Natural killer cell (primary cell): ENCODE measurements at regions not wholly inside any gene's neighbourhood (a gene's known extent, or its start where the extent isn't known, plus 50 kb on each side); places are given as distances from the start of the nearest gene placed in this dataset.

Experiments
- ATAC-seq, 3 donors: fragments of 150-1000 bp in 2 of 3; fragments of 200-7000 bp in 1 of 3; cut with Tn5 transposase; 1 replicate in 1 of 3; 2 replicates in 2 of 3; pipeline ENCODE4 v1.10.0; 2021; ENCODE audit warnings: mild to moderate bottlenecking in 2 of 3, moderate library complexity in 2 of 3
- DNase-seq, 2 donors: peaks; one replicate each; pipeline versions ENCODE4 v3.0.0 to v3.0.0-alpha.2; 2013 to 2021; ENCODE audit warnings: mixed read lengths in 1 of 2
- H3K27ac ChIP-seq: one replicate; pipeline ENCODE4 v1.5.1; 2013; ENCODE audit warnings: mild to moderate bottlenecking, low read length
- H3K27me3 ChIP-seq: one replicate; pipeline ENCODE4 v1.6.1; 2013; ENCODE audit warnings: low read length; ENCODE audit not compliant: control insufficient read depth, insufficient read depth
- H3K36me3 ChIP-seq: one replicate; pipeline ENCODE4 v1.6.1; 2013; ENCODE audit warnings: low read length; ENCODE audit not compliant: control insufficient read depth, insufficient read depth
- H3K4me1 ChIP-seq: one replicate; pipeline ENCODE4 v1.6.1; 2013; ENCODE audit warnings: low read length; ENCODE audit not compliant: control insufficient read depth, insufficient read depth
- H3K4me3 ChIP-seq: one replicate; pipeline ENCODE4 v1.5.1; 2013; ENCODE audit warnings: low read length
- H3K9me3 ChIP-seq: one replicate; pipeline ENCODE4 v1.6.1; 2013; ENCODE audit warnings: low read length; ENCODE audit not compliant: control insufficient read depth, insufficient read depth
- H3K27ac Mint-ChIP-seq, 2 donors: one replicate each; pipeline ENCODE4 v1.8.0; 2022; ENCODE audit warnings: mild to moderate bottlenecking in 2 of 2, mixed read lengths in 2 of 2, moderate library complexity in 1 of 2
- H3K27me3 Mint-ChIP-seq, 2 donors: one replicate each; pipeline ENCODE4 v1.8.0; 2022; ENCODE audit warnings: low read depth in 2 of 2, mixed read lengths in 2 of 2
- H3K36me3 Mint-ChIP-seq: one replicate; pipeline ENCODE4 v1.8.0; 2022; ENCODE audit warnings: mixed read lengths
- H3K4me1 Mint-ChIP-seq, 2 donors: one replicate each; pipeline ENCODE4 v1.8.0; 2022; ENCODE audit warnings: mixed read lengths in 2 of 2
- H3K4me3 Mint-ChIP-seq: one replicate; pipeline ENCODE4 v1.8.0; 2022; ENCODE audit warnings: mild to moderate bottlenecking, moderate library complexity, mixed read lengths
- H3K9me3 Mint-ChIP-seq, 2 donors: one replicate each; pipeline ENCODE4 v1.8.0; 2022; ENCODE audit warnings: mixed read lengths in 2 of 2
- whole genome bisulfite sequencing: methylation state at CpG from one replicate; pipeline ENCODE4 v1.1.7; 2013; ENCODE audit warnings: missing lambda C conversion rate; ENCODE audit not compliant: insufficient coverage; 5-methylcytosine and 5-hydroxymethylcytosine counted together
- intact Hi-C: fragments of 100-400 bp; cut with micrococcal nuclease; formaldehyde crosslinking; loops from one replicate; pipeline ENCODE4 v1.14.2; 2022
- TF ChIP-seq, protein P1 (sequence below): fragments of 200-600 bp; IDR thresholded peaks from one replicate; pipeline ENCODE4 v1.8.0; 2022; ENCODE audit warnings: antibody characterized with exemption

DNA sequence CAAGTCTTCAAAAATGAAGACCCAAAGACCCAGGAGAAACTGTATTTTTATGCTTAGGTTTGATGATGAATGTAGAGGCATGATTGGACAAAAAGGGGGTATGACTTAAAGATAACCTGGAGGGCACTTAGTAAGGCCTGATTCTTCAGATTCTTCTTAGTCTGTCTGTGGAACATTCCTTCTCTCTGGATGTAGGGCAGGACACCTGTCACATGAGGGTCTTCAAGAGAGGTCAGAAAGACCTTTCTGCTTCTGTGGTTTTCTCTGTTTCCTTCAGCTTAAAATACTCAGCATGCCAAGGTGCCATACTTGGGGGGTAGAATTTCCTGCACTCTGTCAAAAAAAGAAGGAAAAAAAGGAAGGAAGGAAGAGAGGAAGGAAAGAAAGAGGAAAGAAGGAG, 78.1 kb downstream of the BLID start:
- no peak for ATAC-seq
- no peaks in the 10 kb centered on the region for H3K27me3 ChIP-seq
- H3K36me3 Mint-ChIP-seq = no peaks in the 10 kb centered on the region

DNA sequence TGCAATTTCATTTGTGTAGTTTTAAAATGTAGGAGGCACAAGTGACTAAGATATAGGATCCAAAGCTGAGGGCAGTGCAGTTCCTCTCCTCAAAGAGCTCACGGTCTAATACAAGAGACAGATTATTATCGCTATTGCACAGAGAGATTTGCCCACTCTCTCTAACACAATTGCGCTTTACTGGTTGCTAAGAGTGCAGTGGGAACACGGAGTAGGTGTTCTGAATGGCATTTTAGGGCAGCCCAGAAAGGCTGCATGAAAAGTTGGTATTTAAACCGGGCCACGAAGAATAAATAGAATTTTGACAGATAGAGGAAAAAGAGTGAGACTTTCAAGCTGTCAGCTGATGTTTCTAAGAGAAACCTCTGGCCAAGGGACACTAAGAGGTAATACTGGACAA, 79.5 kb downstream of the BLID start:
- Mint-ChIP-seq H3K4me3 (no peak overlapping the region), H3K4me1 (no peaks in the 10 kb centered on the region), H3K27me3 (peaks cover 8 to 12% of the 10 kb centered on the region in 2 donors), H3K9me3 (no peaks in the 10 kb centered on the region), H3K27ac (no peak overlapping the region), H3K36me3 (no peaks in the 10 kb centered on the region)
- H3K36me3 ChIP-seq = no peaks in the 10 kb centered on the region
- H3K4me1 ChIP-seq = no peaks in the 10 kb centered on the region
- intact Hi-C loops = no loop called here
- TF ChIP-seq, protein P1, sequence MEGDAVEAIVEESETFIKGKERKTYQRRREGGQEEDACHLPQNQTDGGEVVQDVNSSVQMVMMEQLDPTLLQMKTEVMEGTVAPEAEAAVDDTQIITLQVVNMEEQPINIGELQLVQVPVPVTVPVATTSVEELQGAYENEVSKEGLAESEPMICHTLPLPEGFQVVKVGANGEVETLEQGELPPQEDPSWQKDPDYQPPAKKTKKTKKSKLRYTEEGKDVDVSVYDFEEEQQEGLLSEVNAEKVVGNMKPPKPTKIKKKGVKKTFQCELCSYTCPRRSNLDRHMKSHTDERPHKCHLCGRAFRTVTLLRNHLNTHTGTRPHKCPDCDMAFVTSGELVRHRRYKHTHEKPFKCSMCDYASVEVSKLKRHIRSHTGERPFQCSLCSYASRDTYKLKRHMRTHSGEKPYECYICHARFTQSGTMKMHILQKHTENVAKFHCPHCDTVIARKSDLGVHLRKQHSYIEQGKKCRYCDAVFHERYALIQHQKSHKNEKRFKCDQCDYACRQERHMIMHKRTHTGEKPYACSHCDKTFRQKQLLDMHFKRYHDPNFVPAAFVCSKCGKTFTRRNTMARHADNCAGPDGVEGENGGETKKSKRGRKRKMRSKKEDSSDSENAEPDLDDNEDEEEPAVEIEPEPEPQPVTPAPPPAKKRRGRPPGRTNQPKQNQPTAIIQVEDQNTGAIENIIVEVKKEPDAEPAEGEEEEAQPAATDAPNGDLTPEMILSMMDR = no peak
- no peak for ATAC-seq
- H3K27ac ChIP-seq = no peak overlapping the region
- no peaks in the 10 kb centered on the region for H3K9me3 ChIP-seq
- H3K4me3 ChIP-seq = no peak overlapping the region
- 88% methylated on average over 6 of the region's 6 CpGs for whole genome bisulfite sequencing
- no peaks in the 10 kb centered on the region for H3K27me3 ChIP-seq
- DNase-seq = no peak

More for the DNA sequence above, 78.1 kb downstream of the BLID start:
- Mint-ChIP-seq H3K4me3 (no peak overlapping the region), H3K9me3 (no peaks in the 10 kb centered on the region), H3K27ac (no peak overlapping the region), H3K4me1 (no peaks in the 10 kb centered on the region), H3K27me3 (peaks cover 14 to 16% of the 10 kb centered on the region in 2 donors)
- no peaks in the 10 kb centered on the region for H3K9me3 ChIP-seq
- no peak overlapping the region for H3K27ac ChIP-seq
- no peaks in the 10 kb centered on the region for H3K4me1 ChIP-seq
- no peak overlapping the region for H3K4me3 ChIP-seq
- H3K36me3 ChIP-seq = no peaks in the 10 kb centered on the region
- TF ChIP-seq, protein P1 = no peak
- intact Hi-C loops = no loop called here
- DNase-seq = no peak

DNA sequence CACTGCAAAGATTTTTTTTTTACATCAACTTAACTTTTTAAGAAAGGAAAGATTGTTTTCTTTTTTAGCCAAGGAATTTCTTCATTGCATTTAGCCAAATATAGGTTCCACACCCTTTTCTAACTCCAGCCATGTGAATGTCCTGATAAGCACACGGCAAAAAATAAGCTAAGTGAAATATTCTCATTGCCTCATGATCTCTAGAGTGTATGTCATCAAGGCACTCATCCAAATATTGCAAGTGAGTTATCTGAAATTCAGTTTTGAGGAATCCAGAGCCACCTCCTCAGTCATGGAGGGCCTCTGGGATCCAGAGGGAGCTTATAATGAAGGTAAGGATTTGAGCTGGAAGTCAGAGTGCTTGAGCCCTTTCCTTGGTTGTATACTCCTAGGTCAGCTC, 80.0 kb downstream of the BLID start:
- no peaks in the 10 kb centered on the region for H3K4me1 ChIP-seq
- intact Hi-C loops = no loop called here
- no peaks in the 10 kb centered on the region for H3K36me3 Mint-ChIP-seq
- TF ChIP-seq, protein P1 = no peak
- no peaks in the 10 kb centered on the region for H3K27me3 ChIP-seq
- H3K4me1 Mint-ChIP-seq = no peaks in the 10 kb centered on the region
- peaks cover 7 to 16% of the 10 kb centered on the region in 2 donors for H3K27me3 Mint-ChIP-seq
- DNase-seq (no peak), ATAC-seq (no peak)
- H3K27ac Mint-ChIP-seq = no peak overlapping the region
- no peak overlapping the region for H3K4me3 Mint-ChIP-seq
- no peaks in the 10 kb centered on the region for H3K36me3 ChIP-seq
- no peaks in the 10 kb centered on the region for H3K9me3 Mint-ChIP-seq
- H3K9me3 ChIP-seq = no peaks in the 10 kb centered on the region
- 100% methylated on average over 1 of the region's 1 CpG for WGBS
- no peak overlapping the region for H3K4me3 ChIP-seq
- H3K27ac ChIP-seq = no peak overlapping the region

DNA sequence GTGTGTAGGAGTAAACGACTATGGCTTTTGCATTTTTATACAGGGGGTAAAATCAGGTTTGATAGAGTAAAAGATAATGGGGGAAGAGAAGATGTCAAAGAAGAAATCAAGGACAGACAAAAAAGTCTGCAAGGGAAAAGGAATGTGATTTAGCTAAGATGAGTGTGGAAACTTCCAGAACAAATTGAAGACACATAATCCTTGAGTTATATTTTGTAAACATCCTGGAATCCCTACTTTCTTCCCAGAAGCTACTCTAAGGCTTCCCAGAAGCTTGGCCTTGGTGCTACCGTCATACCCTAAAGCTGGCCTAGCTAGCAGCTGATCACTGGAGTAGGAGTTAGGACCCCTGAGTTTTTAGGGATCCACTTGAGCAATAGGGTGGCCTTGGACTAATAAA, 82.4 kb downstream of the BLID start:
- TF ChIP-seq, protein P1 = no peak
- Mint-ChIP-seq H3K4me1 (no peaks in the 10 kb centered on the region), H3K27ac (no peak overlapping the region), H3K4me3 (no peak overlapping the region), H3K36me3 (no peaks in the 10 kb centered on the region), H3K9me3 (no peaks in the 10 kb centered on the region), H3K27me3 (peaks cover 7 to 17% of the 10 kb centered on the region in 2 donors)
- Histone ChIP-seq H3K27me3 (no peaks in the 10 kb centered on the region), H3K9me3 (no peaks in the 10 kb centered on the region), H3K36me3 (no peaks in the 10 kb centered on the region), H3K27ac (no peak overlapping the region), H3K4me1 (no peaks in the 10 kb centered on the region), H3K4me3 (no peak overlapping the region)
- intact Hi-C loops = no loop called here
- 70% methylated on average over 2 of the region's 2 CpGs for WGBS
- DNase-seq (no peak), ATAC-seq (no peak)
